GM19023 (cell line): ENCODE measurements at regions not wholly inside any gene's neighbourhood (a gene's known extent, or its start where the extent isn't known, plus 50 kb on each side); places are given as distances from the start of the nearest gene placed in this dataset.
"Not testable (repeated sequence)": the region's sequence is repeated elsewhere in the genome, so short reads cannot be mapped to it uniquely, and the experiment has no call there.

Experiments used
- ATAC-seq: cut with Tn5 transposase; IDR thresholded peaks from one replicate; pipeline ENCODE4 v1.9.1; 2021; ENCODE audit warnings: mild to moderate bottlenecking, moderate library complexity; ENCODE audit not compliant: unreplicated experiment

DNA sequence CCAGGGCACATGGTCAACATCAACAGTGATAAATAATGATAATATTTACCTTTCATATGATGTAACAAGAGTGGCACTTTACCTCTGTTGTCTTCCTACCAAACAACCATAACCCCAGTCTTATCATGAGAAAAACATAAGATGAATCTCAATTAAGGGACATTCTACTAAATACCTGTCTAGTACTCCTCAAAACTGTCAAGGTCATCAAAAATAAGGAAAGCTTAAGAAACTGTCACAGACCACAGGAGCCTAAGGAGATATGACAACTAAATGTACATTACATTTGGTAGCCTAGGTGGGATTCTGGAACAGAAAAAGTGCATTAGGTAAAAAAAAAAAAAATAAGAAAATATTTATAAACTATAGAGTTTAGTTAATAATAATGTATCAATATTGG is 118.1 kb downstream of the CCDC34 start:
- no peak for ATAC-seq

DNA sequence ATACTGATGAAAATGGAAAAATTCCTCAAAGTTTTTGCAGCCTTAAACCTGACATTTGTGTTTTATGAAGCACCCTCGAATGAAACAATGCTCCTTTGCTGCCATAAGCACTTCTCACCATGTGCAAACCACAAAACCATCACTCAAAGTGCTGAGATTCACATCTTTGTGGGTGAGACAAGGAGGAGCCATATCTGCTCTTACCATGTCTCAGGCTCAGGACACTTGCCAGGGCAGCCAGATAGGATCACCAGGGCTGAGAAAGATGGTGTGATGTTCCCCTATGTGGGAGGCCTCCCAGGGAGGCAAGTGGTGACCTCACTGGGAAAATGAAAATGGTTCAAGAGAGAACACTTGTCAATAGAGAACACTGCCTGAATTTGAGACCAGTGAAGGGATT is 120.4 kb downstream of the CCDC34 start:
- ATAC-seq, result no peak

DNA sequence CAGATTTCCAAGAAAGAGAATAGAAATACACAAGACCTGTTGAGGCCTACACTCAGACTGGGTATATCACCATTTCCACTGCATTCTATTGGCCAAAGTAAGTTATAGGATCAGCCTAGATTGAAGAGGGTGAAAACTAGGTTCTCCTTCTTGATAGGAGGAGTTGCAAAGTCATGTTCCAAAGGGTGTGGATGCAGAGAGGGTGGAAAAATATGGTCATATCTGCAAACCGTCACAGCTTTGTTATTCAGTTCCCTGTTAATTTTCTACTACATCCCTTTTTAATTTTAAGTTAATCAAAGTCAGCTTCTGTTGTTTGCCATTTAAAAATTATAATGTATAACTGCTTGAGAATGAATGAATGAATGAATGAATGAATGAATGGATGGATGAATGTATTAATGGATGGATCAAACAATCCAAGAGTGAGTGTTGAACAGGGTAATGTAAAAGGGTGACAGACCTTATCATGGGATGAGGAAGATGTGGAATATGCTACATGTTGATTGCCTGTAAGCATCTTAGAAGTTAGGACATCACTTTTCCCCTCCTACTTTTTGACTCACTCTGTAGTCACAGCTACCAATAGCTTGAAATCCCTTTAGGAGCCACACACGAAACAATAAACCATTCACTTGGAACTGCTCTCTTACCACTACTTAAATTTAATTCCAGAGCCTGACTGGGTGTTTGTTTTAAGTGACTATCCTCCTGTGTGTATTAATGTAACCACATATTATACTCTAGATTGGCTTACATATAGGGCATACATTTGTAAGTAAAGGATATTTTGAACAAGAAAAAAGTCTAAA is 121.5 kb downstream of the CCDC34 start:
- no peak for ATAC-seq

DNA sequence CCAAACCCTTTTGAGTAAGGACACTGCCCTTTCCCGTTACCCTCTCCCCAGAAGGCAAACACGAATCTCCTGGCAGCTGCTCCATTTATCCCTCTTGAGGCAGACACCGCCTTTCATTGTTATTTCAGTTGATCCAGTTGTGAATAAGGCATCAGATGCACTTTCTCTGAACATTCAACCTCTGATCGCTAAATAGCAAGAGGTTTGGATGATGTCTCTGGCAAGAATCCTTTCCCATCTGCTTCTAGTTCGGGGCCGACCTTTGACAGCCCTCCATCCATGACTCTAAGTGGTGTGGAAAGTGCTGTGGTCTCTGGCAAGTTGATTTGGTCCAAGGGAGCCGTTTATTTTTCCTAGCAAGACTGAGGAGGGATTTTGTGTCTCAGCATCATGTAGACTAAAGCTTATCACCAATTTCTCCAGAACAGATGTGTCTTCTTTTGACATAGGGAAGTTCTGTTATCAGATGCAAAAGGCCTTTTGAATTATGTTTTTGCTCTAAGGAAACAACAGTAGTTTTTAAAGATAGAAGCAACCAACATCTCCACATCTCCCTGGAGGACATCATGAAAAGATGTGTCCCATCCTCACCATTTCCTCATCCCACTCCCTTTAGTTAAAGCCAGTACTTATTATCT is 123.6 kb downstream of the CCDC34 start:
- no peak for ATAC-seq

DNA sequence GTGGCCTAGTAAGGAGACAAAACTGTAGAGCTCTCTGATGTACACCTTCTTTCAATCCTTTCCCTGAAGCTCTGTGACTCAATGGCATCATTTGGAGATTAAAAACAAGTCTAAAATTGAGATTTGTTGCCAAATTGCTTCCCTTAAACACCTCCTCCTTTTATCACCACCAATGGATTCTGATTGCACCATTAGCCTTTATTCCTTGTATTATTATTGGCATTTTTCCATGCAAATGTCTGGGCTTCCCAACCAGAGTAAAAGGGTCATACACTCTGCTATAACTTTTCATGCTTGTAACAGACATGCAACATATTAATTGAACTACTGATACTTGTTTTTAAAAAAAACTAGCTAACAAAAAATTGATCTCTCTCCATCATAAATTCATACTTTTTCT is 124.2 kb downstream of the CCDC34 start:
- ATAC-seq, result no peak

DNA sequence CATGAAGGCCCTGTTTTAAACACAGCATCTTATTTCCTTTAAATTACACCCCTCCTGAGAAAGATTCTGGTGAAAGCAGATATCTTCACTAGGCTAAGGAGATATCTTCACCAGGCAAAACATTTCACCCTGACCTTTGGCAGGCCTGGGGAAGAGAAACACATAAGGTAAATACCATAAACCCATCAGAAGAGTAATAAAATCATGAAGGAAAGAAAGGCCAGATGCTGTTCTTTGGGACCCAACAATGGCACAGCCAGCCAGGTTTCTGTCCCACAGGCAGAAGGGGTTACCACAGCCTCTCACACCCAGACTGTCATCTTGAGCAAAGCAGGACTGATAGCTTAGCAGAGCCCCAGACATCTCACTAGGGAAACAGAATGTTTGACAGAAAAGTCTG is 125.4 kb downstream of the CCDC34 start:
- no peak for ATAC-seq

DNA sequence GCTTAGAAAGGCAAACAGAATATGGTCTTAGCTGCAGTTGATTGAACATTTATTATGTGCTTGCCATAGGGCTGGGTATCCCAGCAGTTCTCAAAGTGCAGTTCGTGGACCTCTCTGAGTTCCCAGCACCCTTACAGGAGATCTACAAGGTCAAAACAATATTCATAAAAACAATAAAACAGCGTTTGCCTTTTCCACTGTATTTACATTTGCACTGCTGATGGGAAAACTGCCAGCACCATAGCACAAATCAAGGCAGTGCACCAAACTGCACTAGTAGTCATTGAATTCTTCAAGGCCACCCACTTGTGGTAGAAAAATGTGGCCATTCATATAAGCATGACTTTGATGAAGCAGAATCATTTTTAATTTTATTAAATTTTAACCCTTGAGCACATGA is 128.1 kb downstream of the CCDC34 start:
- ATAC-seq, result no peak

DNA sequence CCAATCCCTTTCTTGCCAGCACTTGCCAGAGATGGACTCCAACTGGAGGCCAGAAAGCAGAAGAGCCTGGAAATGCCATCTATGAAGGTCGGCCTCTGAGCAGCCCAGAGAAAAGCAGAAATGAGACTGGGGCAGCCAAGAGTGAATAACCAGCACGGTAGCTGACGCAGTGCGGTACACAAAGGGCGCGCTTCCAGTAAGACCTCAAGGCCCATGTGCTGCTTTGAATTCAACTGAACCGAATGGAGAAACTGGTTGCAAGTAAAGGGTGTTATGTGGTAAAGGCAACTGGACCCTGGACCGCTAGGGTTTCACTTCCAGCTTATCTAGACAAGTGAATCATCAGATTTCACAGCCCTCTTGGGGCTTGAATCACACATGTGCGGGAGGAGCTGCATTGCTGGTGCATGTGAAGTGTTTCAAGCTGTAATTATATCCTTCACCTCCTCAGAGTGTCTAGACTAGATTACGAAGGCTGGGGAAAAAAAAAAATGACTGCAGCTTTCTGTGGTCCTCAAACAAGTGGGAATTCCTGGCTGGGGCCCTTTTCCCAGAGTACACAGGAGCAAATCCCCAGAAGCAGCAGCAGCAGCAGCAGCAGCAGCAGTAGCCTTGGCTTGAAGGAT is 128.9 kb downstream of the CCDC34 start:
- peak; percentile 93 for ATAC-seq

DNA sequence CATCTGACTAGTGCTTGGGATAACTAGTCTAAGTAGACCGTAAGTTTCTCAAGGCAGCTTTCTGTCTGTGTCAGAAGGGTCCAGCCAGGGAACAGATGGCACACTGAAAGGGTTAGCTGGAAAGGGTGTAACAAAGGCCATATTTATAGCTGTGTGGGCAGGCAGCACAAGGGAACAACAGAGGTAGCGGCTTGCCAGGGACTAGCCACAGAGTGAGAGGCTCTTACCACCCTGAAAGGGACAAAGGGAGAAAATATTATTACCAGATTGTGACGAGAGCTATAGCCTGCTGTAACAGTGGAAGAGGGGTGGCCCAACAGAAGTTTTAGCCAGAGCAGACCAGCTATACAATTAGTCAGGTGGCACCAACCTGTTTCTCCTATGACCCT is 129.4 kb downstream of the CCDC34 start:
- ATAC-seq, result peak; percentile 26

DNA sequence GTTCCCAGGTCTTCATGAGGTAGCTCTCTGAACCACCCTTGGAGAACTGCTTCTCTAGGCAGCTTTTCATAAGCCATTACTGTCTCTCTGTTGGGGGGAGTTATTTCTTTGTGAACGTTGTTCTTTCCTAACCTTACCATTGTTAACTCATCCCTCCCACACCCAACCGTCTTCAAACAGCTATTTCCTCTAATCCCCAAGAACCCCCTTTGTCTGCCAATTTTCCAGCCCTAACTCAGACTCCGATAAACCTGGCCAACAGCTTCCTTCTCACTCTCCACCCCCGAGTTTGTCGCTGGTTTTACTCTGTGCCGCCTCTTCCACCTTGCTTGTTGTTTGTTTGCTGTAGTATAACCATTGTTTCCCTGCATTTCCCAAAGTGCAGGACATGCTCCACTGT is 131.5 kb downstream of the CCDC34 start:
- ATAC-seq, result no peak

DNA sequence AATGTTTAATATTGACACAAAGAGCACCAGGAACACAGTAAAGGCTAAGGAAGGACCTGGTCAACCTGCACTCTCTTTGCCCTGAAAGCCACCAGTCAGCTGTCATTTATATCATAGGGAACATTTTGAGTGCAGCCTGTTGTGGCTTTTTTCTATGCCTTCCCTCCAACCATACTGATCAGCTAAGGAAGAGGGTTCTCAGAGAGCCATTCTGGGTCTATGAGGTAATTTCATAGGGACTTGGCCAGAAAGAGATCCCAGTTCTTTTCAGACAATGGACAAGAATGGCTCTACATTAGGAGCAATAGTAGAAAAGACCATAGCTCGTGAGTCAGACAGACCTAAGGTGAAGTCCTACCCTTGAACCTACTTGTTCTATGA is 132.8 kb downstream of the CCDC34 start:
- ATAC-seq, result no peak

DNA sequence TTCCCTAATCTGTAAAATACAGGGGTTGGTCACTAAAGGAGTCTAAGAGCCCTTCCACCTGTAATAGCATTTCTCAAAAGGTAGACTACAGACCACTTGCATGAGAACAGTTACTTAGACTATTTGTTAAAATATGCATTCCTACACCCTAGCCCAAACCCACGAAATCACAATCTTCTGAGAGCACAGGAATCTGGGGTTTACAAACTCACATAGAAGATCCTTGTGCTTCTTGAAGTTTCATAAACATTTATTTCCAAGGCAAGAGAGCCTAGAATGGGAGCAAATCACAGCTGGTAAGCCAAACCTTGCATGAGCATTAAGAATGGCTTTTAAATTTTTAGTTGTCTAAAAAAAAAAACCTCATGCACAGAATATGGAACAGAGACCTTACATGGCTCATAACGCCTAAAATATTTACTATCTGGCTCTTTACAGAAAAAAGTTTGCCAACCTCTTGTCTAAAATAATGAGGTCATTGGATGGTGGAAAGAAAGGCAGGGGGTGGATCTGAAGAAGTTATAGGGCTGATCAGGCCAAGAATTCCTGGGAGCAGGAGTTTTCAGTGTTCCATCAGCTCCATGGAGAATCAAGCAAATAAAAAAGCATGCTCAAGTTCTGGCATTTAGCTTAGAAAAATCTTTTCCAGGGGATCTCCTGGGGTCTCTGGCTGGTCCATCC is 133.4 kb downstream of the CCDC34 start:
- ATAC-seq, result no peak

DNA sequence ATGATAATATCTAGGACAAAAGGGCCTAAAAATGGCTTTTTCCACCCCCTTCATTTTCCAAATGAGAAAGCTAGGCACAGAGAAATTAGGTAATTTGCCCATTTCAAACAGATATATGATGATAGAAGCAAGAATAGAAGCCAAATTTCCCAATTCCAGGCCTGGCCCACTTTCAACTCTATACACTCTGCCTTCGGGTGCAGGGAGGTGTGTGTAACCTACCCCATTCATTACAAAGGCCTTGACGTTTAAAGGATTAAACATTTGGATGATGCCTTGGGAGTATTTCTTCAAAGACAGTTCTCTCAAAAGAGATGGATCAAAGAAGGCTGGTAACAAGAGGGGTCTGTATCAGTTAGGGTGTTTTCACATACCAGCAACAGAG is 134.1 kb downstream of the CCDC34 start:
- ATAC-seq, result no peak

DNA sequence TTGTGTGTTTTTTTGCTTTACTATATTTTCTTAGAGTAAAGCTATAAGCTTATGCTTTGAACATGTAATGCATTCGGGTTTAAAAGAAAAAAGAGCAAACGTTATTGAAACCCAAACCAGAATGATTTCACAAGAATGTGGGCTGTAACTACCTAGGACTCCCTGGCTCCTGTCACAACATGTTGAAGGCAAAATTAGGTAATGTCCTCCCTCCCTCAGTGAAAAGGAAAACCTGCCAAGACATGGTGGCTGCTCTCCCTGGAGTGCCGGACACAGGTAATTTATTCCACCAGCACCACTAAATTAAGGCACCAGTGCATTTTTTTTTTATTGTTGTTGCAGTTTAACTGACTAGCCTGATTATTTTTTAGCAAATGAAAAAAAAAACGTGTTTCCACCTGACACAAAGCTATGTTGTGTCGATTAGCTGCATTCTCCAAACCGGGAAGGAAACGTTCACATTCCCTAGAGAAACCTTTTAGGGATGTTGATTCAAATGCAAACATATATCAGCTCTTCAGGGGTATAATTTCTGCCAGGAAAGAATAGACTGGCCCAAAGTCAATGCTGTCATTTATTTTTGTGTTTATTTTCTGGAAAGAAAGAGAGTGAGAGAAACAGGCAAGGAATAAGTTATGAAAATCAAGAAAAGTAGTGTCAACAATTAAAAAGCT is 134.6 kb downstream of the CCDC34 start:
- no peak for ATAC-seq

DNA sequence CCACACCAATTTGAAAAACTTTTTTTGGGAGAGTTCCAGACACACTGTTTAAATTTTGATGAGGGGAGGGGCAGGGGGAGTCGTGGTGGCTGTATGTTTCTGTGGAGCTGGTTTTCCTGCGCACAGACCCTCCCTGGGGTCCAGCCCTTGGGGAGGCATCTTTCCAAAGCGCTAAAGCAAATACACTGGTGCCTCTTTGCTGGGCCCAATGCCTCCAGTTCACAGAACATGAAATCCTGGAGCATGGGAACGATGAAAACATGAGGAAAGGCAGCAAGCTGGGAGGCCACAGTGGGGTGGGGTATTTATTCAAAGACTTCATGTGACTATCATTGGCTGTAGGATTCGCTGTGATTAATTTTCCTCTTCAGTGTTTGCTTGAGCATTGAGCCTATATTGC is 135.3 kb downstream of the CCDC34 start:
- ATAC-seq, result no peak

DNA sequence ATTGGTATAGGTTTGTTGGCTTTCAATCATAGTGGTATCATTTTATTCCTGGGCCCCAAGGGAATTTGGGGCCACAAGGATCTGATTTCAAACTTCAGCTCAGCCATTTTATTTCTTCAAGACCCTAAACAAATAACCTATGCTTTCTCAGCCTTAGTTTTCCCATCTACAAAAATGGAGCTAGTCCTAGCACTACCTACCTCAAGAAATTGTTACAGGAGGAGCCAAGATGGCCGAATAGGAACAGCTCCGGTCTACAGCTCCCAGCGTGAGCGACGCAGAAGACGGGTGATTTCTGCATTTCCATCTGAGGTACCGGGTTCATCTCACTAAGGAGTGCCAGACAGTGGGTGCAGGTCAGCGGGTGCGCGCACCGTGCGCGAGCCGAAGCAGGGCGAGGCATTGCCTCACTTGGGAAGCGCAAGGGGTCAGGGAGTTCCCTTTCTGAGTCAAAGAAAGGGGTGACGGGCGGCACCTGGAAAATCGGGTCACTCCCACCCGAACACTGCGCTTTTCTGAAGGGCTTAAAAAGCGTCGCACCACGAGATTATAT is 143.5 kb downstream of the CCDC34 start:
- ATAC-seq, result not testable (repeated sequence)

DNA sequence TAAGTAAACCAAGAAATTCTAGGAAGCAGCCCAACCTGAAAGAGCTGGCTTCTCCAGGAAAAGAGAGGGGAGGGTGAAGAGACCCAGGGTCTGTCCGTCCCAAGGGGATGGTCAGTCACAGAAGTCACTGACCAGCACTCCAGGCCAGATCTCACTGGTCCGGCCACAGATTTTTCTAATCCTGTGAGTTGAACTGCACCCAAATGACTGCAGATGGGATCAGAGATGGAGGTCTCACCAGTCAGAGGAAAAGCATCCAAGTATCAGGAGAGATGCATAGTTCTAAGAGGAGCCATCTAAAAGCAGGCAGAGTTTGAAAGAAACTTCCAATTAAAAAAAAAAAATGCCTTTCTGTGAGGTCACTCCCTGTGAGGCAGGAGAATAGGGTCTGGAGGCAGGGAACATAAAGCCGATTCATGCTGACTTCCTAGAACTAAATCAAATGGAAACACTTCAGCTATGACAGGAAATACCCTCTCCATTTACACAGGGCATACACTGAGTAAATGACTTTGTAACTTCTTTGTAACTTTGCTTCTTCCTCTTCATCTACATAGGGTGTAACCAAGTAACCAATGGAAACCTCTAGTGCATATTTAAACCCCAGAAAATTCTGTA is 144.5 kb downstream of the CCDC34 start:
- no peak for ATAC-seq

DNA sequence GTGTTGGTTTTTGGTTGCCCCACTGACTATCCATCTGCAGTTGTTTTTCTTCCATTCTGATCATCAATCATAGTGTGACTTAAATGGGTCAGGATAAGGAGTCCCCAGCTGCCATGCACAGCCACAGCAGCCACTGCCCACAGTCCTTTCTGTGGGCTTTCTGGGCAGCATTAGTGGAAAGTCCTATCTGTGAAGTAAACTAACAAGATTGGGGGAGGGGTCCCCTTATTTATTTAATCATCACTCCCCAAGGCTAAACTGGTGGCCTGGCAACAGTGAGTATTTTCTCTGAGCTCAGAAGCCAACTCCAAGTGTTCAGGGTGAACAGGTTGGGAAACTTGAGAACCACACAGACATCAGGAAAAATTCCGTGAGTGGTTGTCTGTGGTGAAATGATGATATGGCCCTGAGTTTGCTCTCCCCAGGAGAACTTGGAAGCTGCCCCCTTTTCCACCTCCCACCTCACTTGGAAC is 145.0 kb downstream of the CCDC34 start:
- ATAC-seq, result no peak

DNA sequence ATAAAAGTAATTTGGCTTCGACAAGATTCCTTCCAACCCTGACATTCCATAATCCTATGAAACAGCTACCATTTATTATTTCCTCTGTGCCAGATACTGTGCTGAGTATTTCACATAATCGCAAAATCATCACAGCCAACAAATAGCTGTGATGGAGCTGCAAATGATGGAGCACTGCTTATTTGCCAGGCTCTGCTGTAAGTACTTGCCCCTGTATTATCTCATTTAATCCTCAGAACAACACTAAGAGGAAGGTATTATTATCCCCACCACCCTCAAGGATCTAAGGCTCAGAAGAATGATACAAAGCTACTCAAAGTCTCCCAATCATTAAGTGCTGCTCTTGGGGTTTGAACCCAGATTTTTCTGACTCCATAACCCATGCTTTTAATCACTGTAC is 145.5 kb downstream of the CCDC34 start:
- ATAC-seq, result no peak
